SK-N-MC (cell line): ENCODE measurements at regions not wholly inside any gene's neighbourhood (a gene's known extent, or its start where the extent isn't known, plus 50 kb on each side); places are given as distances from the start of the nearest gene placed in this dataset.
"Not testable (repeated sequence)": the region's sequence is repeated elsewhere in the genome, so short reads cannot be mapped to it uniquely, and the experiment has no call there.

Experiments
- DNase-seq: peaks from one replicate; pipeline ENCODE4 v3.0.0-alpha.2; 2011; ENCODE audit warnings: low read depth, low spot score
- H3K27ac ChIP-seq: fragments of 200-600 bp; sonication (generic); 2 replicates; pipeline ENCODE4 v1.5.1; 2016; ENCODE audit warnings: mixed run types
- H3K36me3 ChIP-seq: fragments of 200-600 bp; sonication (generic); 2 replicates; pipeline ENCODE4 v1.6.1; 2017; ENCODE audit warnings: antibody characterized with exemption, low read length, mixed read lengths; ENCODE audit not compliant: insufficient read depth
- H3K4me3 ChIP-seq: fragments of 200-600 bp; sonication (generic); 2 replicates; pipeline ENCODE4 v1.5.1; 2016
- H3K9ac ChIP-seq: fragments of 200-600 bp; sonication (generic); 2 replicates; pipeline ENCODE4 v1.8.0; 2017; ENCODE audit warnings: mixed run types, mixed read lengths; ENCODE audit not compliant: insufficient read length
- H3K9me3 ChIP-seq: fragments of 200-600 bp; sonication (generic); 2 replicates; pipeline ENCODE4 v1.6.1; 2017; ENCODE audit warnings: low read depth, mild to moderate bottlenecking, antibody characterized with exemption, low read length, moderate library complexity, mixed read lengths
- EZH2 ChIP-seq: fragments of 200-600 bp; sonication (generic); IDR thresholded peaks from one replicate; pipeline ENCODE4 v1.6.1; 2017; ENCODE audit warnings: antibody characterized with exemption
- FOXP2 ChIP-seq: optimal IDR thresholded peaks from 2 replicates; pipeline ENCODE3; 2011; ENCODE audit warnings: mild to moderate bottlenecking, moderate library complexity; ENCODE audit not compliant: insufficient read depth; ENCODE audit errors: extremely low read length, control extremely low read depth
- POLR2AphosphoS5 ChIP-seq: IDR thresholded peaks from 2 replicates; pipeline ENCODE4 v1.6.1; 2012; ENCODE audit warnings: mild to moderate bottlenecking, low read depth, low read length, borderline replicate concordance

DNA sequence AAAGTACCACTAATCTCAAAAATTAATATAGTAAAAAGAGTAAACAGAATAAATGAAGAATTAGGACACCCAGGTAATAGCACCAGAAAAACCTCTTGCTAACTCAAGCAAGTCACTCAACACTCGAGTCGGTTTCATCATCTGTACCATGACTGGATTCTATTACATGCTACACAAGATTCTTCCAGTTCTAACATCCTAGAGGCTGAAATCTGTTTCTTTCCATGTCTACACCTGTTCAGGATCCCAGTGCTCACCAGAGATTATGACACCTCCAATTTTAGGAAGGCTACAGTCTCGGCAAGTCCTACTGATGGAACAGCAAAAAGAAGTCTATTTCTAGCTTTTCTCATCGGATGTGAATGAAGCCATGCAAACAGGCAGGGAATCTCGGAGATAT lies 95.3 kb upstream of the ANK3 start:
- no peak for DNase-seq
- no peak overlapping the region for H3K4me3 ChIP-seq
- H3K9me3 ChIP-seq = no peaks in the 10 kb centered on the region
- no peak overlapping the region for H3K27ac ChIP-seq
- H3K36me3 ChIP-seq = no peaks in the 10 kb centered on the region
- TF ChIP-seq EZH2 (no peak), POLR2AphosphoS5 (no peak)
- no peak overlapping the region for H3K9ac ChIP-seq

GRCh38 chr10:60480865-60481563 lies 91.3 kb upstream of the ANK3 start:
- H3K9me3 ChIP-seq = no peaks in the 10 kb centered on the region
- H3K4me3 ChIP-seq = no peak overlapping the region
- TF ChIP-seq EZH2 = no peak
- TF ChIP-seq FOXP2 = no peak
- TF ChIP-seq POLR2AphosphoS5 = no peak
- DNase-seq = no peak
- no peak overlapping the region for H3K9ac ChIP-seq
- H3K36me3 ChIP-seq = no peaks in the 10 kb centered on the region
- no peak overlapping the region for H3K27ac ChIP-seq

GRCh38 chr10:60479305-60480020 lies 89.8 kb upstream of the ANK3 start:
- Histone ChIP-seq H3K9ac (no peak overlapping the region), H3K36me3 (no peaks in the 10 kb centered on the region), H3K27ac (no peak overlapping the region), H3K9me3 (no peaks in the 10 kb centered on the region), H3K4me3 (no peak overlapping the region)
- DNase-seq = no peak
- TF ChIP-seq POLR2AphosphoS5 = no peak
- TF ChIP-seq FOXP2 = no peak
- no peak for TF ChIP-seq EZH2

DNA sequence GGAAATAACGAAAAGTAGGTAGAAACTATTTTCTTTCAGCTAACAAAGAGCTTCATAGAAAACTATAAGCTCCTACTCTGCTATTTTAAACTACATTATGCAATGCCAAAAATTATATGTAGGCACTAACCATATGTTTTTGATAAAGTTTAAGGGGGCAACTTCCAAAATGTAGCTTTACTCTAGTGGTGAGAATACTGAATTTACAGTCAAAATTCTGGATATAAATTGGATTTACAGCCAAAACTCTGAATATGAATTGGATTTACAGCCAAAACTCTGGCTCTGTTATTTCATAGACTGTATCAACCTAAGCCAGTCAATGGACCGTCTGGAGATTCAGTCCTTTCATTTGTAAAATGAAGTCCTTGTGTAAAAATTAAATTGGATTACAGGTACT lies 86.8 kb upstream of the ANK3 start:
- H3K4me3 ChIP-seq = no peak overlapping the region
- H3K36me3 ChIP-seq = no peaks in the 10 kb centered on the region
- no peak overlapping the region for H3K9ac ChIP-seq
- H3K9me3 ChIP-seq = no peaks in the 10 kb centered on the region
- no peak for TF ChIP-seq POLR2AphosphoS5
- TF ChIP-seq FOXP2 = no peak
- TF ChIP-seq EZH2 = no peak
- DNase-seq = no peak
- H3K27ac ChIP-seq = 0 out of 2 replicates have a peak overlapping the region, but pooled peaks have one; percentile 1

DNA sequence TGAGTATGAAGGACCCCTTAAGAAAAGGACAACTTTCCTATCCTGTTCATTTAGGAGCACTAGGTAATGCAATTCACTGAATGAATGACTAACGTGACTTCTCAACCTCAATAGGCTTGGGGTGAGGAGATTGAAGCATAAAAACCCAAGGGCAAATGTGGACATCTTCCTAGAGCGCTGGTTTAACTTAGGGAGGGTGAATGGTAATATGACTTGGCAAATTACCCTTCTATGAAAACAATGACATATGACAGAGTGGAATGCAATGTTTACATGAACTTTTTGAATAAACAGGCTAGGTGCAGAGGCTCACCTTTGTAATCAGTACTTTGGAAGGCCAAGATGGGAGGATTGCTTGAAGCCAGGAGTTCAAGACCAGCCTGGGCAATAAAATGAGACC lies 83.9 kb upstream of the ANK3 start:
- TF ChIP-seq FOXP2 (no peak), EZH2 (no peak), POLR2AphosphoS5 (no peak)
- Histone ChIP-seq H3K9me3 (no peaks in the 10 kb centered on the region), H3K4me3 (no peak overlapping the region), H3K9ac (no peak overlapping the region), H3K36me3 (no peaks in the 10 kb centered on the region), H3K27ac (no peak overlapping the region)
- DNase-seq = no peak

DNA sequence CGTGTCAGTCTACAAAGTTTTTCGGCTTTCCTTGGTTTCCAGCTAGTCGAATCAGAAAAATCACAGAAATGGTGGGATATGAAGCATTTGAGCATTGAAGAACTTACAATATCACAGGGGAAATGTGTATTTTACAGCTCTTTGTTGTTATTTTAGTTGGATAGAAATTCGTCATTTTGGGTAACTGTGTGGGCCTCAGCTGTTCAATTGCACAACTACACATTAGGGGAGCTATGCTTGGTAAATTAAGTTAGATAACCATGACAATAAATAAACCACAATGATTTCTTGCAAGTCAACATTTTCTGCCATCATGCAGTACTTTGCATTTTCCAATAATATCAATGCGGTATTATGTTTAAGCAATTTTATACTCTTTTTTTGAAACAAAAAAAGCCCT lies 80.4 kb upstream of the ANK3 start:
- H3K4me3 ChIP-seq = no peak overlapping the region
- no peak overlapping the region for H3K9ac ChIP-seq
- TF ChIP-seq FOXP2 = no peak
- TF ChIP-seq EZH2 = no peak
- TF ChIP-seq POLR2AphosphoS5 = no peak
- H3K9me3 ChIP-seq = no peaks in the 10 kb centered on the region
- no peak for DNase-seq
- no peak overlapping the region for H3K27ac ChIP-seq
- no peaks in the 10 kb centered on the region for H3K36me3 ChIP-seq

- H3K4me3 ChIP-seq, DNase-seq, H3K9ac ChIP-seq, H3K36me3 ChIP-seq, H3K27ac ChIP-seq, H3K9me3 ChIP-seq: not testable (repeated sequence)
Measured at GRCh38 chr10:60469147-60469546, 79.5 kb upstream of the ANK3 start.

DNA sequence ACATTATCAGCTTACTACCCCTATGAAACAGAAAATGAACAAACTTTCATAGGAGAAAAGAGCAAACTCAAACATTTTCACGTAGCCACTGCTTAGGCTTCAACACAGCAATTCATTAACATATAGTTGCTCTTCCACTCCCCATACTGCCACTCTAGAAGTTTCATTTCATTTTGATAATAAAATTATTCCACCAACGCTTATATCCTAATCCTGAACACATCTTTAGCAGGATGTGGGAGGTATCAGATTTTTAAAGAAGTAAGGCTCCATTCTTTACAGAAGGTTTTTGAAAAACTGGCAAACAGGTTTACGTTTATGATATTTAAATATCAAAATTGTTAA lies 77.5 kb upstream of the ANK3 start:
- H3K9me3 ChIP-seq = no peaks in the 10 kb centered on the region
- H3K4me3 ChIP-seq = peak overlapping the region; percentile 57
- peak overlapping the region; percentile 20 for H3K9ac ChIP-seq
- no peaks in the 10 kb centered on the region for H3K36me3 ChIP-seq
- peak overlapping the region; percentile 86 for H3K27ac ChIP-seq
- TF ChIP-seq POLR2AphosphoS5 = no peak
- no peak for TF ChIP-seq EZH2
- TF ChIP-seq FOXP2 = no peak
- DNase-seq = no peak
